Left renal pelvis (tissue), 4 donors: ENCODE measurements at regions not wholly inside any gene's neighbourhood (a gene's known extent, or its start where the extent isn't known, plus 50 kb on each side); places are given as distances from the start of the nearest gene placed in this dataset.

Experiments
- DNase-seq, 4 donors: peaks; one replicate each; pipeline ENCODE4 v3.0.0-alpha.2; 2013; ENCODE audit warnings: low read depth in 4 of 4, low spot score in 3 of 4

DNA sequence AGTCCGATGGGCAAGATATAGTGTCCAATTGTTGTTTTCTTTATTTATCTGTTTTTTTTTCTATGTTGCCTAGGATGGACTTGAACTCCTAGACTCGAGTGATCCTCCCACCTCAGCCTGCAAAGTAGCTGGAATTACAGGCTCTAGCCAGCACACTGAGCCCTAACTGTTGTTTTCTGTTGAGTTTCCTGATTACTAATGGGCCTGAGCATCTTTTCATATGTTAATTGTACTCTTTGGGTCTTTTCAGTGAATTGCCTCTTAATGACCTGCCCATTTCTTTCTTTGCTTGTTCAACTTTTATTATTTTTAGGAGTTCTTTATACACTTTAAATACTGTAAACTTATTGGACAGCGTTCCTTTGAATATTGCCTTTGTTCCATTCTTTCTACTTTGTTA lies 213.0 kb downstream of the HS3ST3B1 start:
- DNase-seq = no peak

DNA sequence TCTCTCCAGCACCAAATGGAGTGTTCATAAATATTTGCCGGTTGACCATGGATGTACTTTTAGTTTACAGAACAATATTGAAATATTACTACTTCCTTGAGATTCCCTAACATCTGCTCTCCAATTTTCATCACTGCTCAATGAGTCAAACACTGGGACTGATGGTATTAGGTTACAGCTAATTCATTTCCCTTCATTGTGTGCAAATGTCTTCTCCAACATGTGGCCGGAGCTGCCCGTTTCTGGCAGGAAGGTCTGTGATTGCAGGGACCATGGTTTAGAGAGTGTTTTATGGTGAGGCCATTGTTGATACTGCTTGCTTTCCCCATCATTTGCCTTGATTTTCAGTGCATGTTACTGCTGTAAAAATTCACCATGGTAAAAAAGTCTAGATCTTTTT lies 209.3 kb downstream of the HS3ST3B1 start:
- no peak for DNase-seq

DNA sequence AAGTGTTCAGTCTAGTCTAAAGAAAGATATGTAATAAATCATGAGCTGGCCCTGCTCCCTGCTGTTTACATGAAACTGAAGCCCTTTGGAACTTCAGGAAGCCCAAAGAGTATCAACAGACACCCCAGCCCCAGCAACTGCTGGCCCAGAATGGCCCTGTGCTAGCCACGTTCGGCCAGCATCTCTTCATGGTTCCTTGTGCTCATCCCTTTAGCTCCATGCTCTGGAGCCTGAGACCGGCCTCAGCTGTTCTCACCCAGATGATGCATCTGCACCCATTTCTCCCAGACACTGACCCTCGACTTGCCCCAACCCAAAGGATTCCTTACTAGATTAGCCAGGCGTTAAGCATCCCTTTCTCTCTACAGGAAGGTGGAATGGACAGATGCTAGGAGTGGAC lies 207.3 kb downstream of the HS3ST3B1 start:
- no peak for DNase-seq

DNA sequence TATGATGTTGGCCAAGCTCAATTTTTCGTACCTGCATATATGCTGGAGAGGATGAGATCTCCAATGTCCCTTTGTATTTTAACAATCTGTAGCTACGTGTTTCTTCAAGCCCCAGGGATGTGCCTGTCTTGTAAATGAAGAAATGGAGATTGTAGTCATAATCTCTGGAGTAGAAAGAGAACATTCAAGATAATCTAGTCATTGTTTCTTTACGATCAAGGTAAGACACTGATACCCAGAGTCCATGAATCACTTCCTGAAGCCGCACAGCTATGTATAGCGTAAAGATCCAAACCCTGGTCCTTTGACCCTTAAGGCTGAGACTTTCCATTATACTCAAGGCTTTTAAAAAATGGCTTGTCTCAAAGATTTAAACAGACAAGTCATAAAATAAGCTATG lies 205.5 kb downstream of the HS3ST3B1 start:
- no peak for DNase-seq

DNA sequence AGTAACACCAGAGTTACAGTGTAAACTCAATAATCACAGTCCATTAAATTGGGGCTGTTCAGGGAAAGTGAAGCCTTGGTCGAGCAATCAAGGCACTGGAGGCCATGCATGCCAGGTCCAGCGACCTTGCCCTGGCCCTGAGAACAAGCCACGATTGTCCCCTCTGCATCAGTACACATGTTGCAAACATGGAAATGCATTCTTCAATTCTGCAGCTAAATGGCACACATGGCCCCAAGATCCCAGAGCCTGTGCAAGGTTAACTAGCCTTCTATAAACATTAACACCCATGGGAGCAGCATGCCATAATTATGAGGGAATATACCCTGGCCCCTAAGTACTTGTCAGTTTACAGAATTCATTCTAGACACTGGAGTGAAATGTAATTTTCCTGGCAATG lies 204.7 kb downstream of the HS3ST3B1 start:
- DNase-seq = peak in 2 of 4 donors; percentile 21 to 29

DNA sequence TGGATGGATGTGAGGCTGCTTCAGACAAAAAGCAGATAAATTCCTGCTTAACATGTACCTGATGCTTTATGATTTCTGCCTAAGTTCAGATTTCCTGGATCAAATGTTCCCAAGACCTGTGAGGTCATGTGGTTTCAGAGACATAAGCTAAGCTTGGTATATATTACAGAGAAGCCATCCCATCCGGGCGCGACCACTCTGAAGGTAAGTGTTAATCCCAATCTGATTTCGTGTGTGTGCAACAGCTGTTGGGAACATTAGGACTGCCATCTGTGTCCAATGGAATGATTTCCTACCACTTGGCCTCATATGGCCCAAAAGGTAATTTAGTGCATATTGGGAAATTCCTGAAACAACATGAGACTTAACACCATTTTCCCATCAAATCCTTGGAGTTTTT lies 199.1 kb downstream of the HS3ST3B1 start:
- DNase-seq = no peak

DNA sequence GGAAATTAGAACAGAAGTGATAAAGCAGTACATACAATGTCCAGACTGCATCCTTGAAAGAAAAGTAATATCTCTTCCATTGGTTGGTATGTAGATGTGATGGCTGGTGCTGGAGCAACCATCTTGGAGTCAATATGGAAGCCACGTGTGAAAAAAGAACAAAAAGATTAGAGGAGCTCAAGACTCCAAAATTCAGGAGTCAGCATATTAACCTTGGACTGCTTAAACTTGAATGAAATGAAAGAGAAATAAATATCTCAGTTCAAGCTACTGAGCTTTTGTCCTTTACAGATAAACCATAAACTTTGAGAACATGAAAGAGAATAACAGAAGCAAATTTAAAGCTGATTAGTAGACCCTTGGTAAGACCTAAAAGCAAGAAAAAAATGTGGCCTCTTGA lies 197.9 kb downstream of the HS3ST3B1 start:
- DNase-seq = no peak

DNA sequence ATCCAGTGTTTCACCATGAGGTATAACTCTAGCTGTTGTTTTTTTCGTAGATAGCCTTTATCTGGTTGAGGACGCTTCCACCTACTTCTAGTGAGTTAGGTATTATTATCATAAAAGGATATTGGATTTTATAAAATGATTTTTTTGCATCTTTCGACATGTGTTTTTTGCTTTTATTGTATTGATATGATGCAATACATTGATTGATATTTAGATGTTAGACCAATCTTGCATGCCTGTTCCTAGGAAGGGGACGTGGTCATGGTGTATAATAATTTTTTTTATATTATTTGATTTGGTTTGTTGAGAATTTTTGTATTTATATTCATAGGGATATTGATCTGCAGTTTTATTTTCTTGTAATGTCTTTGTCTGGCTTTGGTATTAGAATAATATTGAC lies 193.3 kb downstream of the HS3ST3B1 start:
- no peak for DNase-seq

DNA sequence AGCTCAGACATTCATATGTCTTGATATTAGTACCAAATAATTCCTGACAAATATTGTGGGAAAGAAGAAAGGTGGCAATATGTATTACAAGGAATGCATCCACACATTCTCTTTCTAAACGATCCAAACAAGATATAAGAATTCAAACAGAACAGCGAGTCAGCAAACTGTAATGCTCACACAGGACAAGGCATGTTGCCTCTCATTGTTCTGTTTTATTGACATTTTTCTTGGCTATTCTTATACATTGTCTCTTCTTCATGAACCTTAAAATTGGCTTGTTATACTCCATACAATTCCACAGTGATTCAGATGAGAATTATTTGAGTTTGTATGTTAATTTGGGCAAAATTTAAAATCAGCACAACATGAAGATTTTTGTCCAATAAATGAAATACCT lies 189.1 kb downstream of the HS3ST3B1 start:
- no peak for DNase-seq

DNA sequence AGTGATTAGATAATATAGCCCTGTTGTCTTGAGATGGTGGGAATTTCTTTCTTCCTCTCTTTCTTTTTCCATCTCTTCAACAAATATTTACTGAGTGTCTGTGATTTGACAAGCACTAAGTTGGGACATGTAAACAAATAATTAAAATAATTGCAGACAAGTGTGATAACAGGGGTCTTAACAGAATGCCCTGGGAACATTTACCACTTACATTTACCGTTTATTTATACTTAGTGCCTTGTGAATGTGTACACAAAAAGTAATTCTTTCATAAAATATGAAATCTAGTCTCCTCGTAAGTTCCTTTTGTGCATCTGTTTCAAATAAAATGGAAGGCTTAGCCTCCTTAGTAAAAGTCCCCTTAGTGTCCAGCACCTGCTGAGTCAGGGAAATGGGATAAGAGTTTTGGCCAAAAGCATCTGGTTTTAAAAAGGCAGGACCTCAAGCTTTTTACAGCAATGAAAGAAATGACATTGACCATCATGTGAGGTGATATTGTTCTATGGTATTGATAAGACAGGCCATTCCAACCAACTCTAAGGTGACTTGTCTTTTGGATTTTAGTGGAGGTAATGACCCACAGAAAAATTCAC lies 188.2 kb downstream of the HS3ST3B1 start:
- DNase-seq = no peak

DNA sequence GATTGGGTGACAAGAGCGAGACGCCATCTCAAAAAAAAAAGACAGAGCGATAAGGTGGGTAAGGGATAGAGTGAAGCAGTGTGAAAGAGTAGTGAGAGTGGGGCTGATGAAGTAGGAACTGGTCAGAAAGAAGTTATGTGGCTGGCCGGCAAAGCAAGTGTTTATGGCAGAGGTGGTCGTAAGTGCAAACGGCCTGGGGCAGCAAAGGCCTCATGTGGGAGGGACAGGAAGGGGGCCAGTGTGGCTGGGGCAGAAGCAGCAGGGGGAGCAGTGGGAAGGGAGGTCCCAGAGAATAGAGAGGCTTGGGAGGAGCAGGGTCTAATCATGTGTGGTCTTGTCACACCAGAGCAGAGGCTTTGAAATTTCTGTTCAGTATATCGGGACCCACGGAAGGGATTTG lies 186.2 kb downstream of the HS3ST3B1 start:
- DNase-seq = no peak

DNA sequence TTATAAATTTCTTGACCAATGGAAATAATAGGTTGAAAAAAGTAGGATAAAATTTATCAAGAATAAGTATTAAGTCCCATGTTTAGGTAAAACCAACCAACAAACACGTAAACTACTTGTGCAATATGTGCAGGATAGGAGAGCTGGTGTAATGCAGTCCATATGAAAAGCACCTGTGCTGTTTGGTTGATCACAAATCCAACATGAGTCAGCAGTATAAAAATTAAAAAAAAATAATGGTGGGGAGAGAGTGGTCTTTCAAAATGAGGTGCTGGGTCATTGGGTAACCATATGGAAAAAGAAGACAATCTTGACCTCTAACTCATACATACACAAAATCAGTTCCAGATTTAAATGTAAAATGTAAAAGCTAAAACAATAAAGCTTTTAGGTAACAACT lies 181.8 kb downstream of the HS3ST3B1 start:
- DNase-seq = no peak

DNA sequence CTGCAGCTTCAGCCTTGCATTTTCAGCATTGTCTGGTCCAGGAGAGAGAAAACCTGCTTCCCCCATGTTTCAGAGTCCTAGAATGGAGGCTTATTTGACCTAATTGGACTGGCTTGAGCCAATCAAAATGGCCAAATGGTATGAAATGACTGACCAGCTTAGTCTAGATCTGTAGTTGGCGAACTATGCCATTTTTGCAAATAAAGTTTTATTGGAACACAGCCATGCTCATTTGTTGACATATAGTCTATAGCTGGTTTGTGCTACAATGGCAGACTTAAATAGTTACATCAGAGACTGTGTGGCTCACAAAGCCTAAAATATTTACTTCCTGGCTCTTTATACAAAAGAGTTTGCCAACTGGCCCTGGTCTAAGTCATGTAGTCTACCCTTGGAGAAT lies 180.8 kb downstream of the HS3ST3B1 start:
- DNase-seq = no peak

DNA sequence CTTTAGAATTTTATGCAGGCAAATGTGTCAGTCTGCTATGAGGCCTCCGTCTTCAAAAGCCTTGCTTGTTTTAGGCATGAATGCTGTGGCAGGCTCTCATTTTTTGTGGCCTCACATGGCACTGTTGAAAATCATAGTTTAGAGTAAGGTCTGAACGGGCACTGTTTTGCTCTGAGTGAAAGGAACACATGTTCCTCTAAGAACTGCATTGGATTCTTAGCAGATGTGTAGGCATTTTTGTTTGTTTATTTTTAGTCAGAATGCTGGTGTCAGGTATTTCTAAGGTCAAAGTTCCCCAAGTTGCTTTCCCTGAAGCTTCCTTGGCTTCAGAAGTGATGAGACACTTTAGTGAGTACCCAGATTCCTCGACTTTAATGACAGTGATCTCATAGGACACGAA lies 173.7 kb downstream of the HS3ST3B1 start:
- no peak for DNase-seq

DNA sequence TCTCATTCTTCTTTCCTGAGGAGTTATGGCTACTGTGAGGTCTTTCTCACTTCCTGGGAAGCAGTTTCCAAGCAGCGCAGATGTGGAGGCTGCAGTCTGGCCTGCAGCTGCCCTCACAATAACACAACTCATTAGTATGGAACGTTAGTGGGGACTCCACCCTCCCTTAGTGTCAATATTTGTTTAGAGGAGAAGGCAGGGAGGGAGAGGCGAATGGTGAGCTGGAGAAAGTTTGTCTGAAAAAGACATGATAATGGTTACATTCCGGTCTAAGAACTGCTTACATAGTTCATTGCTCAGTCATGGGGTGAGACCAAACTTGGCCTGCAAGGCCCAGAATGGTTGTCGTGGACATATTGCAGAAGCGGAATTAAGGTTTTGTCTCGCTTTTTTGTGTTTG lies 170.2 kb downstream of the HS3ST3B1 start:
- no peak for DNase-seq

DNA sequence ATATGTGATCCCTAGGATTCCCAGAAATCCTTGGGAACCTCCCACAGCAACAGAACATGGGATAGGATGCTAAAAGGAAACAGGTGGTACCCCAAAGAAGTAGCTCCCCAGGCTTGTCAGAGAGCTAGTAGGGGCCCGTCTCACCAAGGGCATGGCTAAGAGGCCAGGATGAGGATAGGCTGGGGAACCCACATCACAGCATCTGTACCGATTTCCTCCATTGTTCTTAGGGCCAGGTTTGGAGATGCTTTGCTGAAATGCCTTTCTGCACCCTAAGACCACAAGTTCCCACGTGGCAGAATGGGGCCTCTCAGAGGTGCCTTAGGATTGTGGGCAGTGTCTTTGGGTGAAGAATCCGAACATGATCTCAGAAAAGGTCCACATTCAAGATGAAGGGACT lies 169.5 kb downstream of the HS3ST3B1 start:
- no peak for DNase-seq

DNA sequence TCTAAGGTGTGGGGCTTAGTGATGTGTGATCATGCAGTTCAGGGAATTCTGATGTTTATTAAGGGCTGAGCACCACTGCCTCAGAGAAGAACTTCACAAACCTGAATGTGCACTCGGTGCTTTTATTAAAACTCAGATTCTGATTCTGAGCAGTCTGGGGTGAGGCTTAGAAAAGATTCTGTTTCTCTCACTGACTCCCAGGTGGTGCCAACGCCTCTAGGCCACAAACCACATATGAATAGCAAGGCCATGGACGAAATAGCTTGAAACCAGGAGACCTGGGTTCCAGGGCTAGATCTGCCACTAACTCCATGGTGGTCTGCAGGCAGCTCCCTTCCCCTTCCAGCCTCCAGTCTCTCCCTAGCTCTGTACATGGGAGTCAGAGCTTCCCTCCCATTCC lies 169.1 kb downstream of the HS3ST3B1 start:
- DNase-seq = no peak

DNA sequence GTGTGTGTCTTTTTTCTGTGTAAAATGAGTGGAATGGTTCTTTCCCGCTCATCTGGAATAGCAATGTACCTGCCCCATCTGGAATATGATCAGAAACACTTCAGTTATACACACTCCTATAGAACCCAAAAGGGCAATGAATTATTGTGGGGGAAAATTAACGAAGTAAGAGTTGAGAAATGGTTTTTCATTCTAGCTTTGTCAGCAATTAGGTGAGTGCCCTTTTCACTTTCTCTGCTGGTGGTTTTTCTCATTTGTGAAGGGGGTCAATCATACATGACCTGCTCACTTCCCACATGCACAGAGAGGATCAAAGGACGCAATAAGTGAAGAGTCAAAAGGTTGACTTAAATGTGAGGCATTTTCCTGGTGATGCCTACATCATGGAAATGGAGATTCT lies 168.0 kb downstream of the HS3ST3B1 start:
- DNase-seq = no peak

DNA sequence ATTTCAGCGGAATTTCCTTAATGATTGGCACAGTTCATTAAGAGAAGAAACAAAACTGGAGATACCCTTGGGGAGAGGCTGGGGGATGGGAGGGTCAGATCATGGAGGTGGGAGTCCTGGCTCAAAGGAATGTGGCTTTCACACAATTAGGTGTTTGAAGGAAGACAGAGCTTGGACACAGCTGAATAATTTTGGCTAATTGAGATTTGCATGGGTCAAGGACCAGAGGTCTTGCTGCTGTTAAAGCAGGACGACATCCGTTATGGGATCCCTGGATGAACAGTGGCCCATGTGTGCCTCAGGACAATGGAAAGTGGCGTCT lies 160.3 kb downstream of the HS3ST3B1 start:
- DNase-seq = no peak

DNA sequence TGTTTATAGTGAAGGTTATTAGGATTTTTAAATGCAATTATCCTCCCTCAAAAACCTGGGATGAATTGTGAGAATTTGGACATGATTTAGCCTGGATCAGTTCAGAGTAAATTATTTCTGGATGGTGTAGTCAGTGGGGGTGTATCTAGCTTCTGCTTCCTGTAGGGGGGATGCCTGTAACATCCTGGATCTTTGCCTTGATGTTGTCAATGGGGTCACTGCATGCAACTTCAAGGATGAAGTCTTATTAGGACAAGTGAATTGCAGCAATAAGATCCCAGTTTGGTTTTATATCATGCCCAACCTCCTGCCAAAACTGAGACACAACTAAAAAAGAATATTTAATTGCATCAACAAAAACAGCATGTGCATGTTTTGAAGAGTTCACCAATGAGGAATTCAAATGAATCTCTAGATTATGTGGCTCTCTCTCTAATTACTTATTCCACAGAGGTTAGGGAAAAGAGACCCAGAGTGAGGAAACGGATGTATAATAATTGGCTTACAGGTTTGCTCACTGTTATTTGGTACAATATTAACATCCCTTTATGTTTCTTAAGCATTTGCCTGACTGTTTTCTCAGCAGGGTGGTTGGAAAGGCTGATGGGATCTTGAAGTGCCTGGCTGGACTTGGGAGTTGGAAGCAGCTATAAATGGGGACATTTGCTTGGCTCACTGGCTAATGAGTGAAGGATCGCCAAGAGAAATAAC lies 159.8 kb downstream of the HS3ST3B1 start:
- no peak for DNase-seq

DNA sequence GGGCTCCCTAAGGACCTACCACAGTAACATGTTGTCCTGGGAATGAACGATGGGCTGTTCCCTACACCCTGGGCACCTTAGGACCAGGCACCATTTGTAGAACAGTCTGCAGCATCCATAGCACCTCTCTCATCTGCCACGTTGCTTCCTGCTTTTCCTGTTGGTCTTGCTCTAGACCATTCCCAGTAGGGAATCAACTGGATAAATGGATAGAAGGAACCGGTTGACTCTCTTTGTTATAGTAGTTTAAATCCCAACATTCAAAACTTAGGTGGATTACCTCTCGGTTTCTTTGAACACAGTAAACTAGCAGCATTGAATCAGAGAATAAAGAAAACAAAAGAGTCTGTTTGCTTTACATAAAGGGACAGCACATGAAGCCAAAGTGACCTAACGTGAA lies 159.1 kb downstream of the HS3ST3B1 start:
- DNase-seq = no peak

DNA sequence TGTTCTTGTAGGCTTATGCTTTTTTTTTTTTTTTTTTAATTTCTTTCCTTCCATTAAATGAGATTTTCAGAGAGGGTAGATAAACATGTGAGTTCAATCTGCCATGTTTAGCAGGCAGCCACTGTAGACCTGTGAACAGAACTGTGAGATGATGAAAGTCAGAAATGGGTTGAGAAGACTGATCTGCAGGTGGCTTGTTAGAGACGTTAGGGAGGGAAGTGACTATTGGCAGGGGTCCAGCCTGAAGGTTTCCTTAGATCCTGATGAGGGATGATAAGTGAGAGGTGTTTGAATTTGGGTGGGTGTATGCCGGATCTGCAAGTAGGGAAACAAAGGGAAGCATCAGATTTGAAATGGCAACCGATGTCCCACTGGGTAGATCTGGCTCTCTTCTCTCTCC lies 157.8 kb downstream of the HS3ST3B1 start:
- DNase-seq = no peak

DNA sequence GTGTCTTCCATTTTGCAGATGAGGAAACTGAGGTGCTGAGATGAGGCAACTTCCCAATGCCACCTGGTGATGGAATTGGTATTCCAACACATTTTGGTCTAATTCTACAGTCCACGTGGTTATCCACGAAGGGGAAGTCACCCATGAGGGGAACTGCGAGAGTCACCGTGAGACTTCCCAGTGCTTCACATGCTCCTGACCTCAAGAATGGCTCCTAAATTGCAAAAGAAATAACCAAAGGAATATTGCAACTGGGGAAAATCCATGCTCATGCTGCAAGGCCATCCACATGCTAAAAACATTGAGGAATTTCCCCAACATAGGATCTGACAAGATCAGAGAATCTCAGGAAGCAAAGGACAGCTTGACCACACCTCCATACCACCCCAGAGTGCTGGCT lies 153.9 kb downstream of the HS3ST3B1 start:
- no peak for DNase-seq
